Cardiac muscle cell (in vitro differentiated cells and primary cell): ENCODE measurements at regions not wholly inside any gene's neighbourhood (a gene's known extent, or its start where the extent isn't known, plus 50 kb on each side); places are given as distances from the start of the nearest gene placed in this dataset.

Experiments used
- DNase-seq, 2 donors: peaks; one replicate each; pipeline versions ENCODE4 v3.0.0 to v3.0.0-alpha.2; 2010 to 2017; ENCODE audit warnings: low read depth in 1 of 2, low spot score in 1 of 2
- H3K27ac ChIP-seq: fragments of 200-600 bp; sonication (generic); 2 replicates; pipeline ENCODE4 v1.5.1; 2016
- H3K27me3 ChIP-seq: fragments of 200-600 bp; sonication (generic); 2 replicates; pipeline ENCODE4 v1.6.0; 2016; ENCODE audit warnings: control low read depth
- H3K36me3 ChIP-seq: fragments of 200-600 bp; sonication (generic); 2 replicates; pipeline ENCODE4 v1.5.1; 2016; ENCODE audit warnings: control low read depth
- H3K4me1 ChIP-seq: fragments of 200-600 bp; sonication (generic); 2 replicates; pipeline ENCODE4 v1.8.1; 2017; ENCODE audit warnings: low read depth, mild to moderate bottlenecking, mixed run types
- H3K4me3 ChIP-seq: fragments of 200-600 bp; sonication (generic); 2 replicates; pipeline ENCODE4 v1.5.1; 2016; ENCODE audit warnings: mild to moderate bottlenecking
- H3K9me3 ChIP-seq: fragments of 200-600 bp; sonication (generic); 2 replicates; pipeline ENCODE4 v1.5.1; 2017; ENCODE audit warnings: low read depth, mild to moderate bottlenecking, control low read depth
- TF ChIP-seq, protein P1 (sequence below): IDR thresholded peaks from 2 replicates; pipeline ENCODE4 v1.5.1; 2012; ENCODE audit warnings: low read depth, mild to moderate bottlenecking, low read length

DNA sequence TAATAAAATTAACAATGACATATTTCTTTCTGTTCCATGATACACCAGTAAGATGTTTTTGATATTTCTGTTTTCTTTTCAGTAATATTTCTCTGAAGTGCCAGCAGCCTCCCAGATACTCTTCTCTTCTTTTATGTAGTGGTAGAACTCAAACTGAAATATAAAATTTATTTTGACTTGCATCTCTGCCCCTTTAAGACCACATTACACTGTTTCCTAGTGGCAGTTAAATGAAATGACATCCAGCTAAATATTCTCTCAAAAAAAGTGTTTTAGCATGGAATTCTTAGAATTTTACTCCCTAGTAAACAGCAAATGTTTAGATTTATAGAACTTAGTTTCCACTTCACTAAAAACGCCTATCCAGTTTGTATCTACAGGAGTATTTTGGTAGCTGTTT, 237.2 kb upstream of the MTPN start:
- TF ChIP-seq, protein P1, sequence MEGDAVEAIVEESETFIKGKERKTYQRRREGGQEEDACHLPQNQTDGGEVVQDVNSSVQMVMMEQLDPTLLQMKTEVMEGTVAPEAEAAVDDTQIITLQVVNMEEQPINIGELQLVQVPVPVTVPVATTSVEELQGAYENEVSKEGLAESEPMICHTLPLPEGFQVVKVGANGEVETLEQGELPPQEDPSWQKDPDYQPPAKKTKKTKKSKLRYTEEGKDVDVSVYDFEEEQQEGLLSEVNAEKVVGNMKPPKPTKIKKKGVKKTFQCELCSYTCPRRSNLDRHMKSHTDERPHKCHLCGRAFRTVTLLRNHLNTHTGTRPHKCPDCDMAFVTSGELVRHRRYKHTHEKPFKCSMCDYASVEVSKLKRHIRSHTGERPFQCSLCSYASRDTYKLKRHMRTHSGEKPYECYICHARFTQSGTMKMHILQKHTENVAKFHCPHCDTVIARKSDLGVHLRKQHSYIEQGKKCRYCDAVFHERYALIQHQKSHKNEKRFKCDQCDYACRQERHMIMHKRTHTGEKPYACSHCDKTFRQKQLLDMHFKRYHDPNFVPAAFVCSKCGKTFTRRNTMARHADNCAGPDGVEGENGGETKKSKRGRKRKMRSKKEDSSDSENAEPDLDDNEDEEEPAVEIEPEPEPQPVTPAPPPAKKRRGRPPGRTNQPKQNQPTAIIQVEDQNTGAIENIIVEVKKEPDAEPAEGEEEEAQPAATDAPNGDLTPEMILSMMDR = no peak
- no peak overlapping the region for H3K4me3 ChIP-seq
- no peak for DNase-seq
- peaks cover 13% of the 10 kb centered on the region for H3K4me1 ChIP-seq
- no peaks in the 10 kb centered on the region for H3K9me3 ChIP-seq
- H3K27me3 ChIP-seq = no peaks in the 10 kb centered on the region
- no peaks in the 10 kb centered on the region for H3K36me3 ChIP-seq
- no peak overlapping the region for H3K27ac ChIP-seq

DNA sequence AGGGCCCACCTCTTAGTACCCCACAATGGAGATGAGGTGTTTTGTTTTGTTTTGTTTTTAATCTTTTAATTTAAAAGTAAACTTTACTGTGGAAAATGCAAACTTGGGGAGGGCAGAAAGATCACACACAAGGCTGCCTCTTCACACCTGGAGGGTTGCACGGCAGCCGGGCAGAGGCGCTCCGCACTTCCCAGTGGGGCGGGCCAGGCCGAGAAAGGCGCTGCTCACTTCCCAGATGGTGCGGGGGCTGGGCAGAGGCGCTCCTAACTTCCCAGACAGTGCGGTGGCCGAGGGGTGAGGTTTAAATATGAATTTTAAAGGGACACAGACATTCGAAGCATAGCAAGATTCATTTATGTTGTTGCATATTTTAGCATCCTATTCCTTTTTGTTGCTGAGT, 235.9 kb upstream of the MTPN start:
- no peak overlapping the region for H3K4me3 ChIP-seq
- peaks cover 3% of the 10 kb centered on the region for H3K4me1 ChIP-seq
- H3K9me3 ChIP-seq = no peaks in the 10 kb centered on the region
- H3K36me3 ChIP-seq = no peaks in the 10 kb centered on the region
- no peak for DNase-seq
- H3K27me3 ChIP-seq = no peaks in the 10 kb centered on the region
- H3K27ac ChIP-seq = no peak overlapping the region
- TF ChIP-seq, protein P1 = no peak

DNA sequence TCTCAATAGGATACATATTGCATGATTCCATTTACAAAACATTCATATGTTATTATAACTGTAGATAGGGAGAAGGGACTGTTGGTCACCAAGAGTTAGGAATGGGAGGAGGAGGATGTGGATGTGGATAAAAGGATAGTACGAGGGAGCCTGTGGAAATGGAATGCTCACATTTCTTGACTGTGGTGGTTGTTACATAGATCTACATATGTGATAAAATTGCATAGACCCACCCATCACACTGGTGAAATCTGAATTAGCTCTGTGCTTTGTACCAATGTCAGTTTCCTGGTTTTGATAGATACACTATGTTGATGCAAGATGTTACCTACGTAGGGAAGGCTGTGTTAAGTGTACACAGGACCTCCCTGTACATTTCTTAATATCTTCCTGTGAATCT, 233.5 kb upstream of the MTPN start:
- TF ChIP-seq, protein P1 = no peak
- H3K27ac ChIP-seq = no peak overlapping the region
- no peaks in the 10 kb centered on the region for H3K9me3 ChIP-seq
- no peak overlapping the region for H3K4me3 ChIP-seq
- no peaks in the 10 kb centered on the region for H3K36me3 ChIP-seq
- H3K4me1 ChIP-seq = no peaks in the 10 kb centered on the region
- no peak for DNase-seq
- H3K27me3 ChIP-seq = no peaks in the 10 kb centered on the region

DNA sequence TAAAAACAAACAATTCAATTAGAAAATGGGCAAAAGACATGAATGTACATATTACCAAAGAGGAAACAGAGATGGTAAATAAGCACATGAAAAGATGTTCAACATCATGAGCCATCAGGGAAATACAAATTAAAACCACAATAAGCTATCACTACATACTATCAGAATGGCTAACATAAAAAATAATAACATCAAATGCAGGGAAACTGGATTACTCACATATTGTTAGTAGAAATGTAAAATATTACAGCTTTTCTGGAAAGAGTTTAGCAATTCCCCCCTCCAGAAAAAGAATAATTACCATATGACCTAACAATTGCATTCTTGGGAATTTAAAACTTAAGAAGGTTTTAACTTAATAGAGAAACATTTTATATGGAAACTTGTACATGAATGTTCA, 232.9 kb upstream of the MTPN start:
- Histone ChIP-seq H3K4me1 (no peaks in the 10 kb centered on the region), H3K36me3 (no peaks in the 10 kb centered on the region), H3K4me3 (no peak overlapping the region), H3K27me3 (no peaks in the 10 kb centered on the region), H3K27ac (no peak overlapping the region), H3K9me3 (no peaks in the 10 kb centered on the region)
- no peak for DNase-seq
- TF ChIP-seq, protein P1 = no peak

DNA sequence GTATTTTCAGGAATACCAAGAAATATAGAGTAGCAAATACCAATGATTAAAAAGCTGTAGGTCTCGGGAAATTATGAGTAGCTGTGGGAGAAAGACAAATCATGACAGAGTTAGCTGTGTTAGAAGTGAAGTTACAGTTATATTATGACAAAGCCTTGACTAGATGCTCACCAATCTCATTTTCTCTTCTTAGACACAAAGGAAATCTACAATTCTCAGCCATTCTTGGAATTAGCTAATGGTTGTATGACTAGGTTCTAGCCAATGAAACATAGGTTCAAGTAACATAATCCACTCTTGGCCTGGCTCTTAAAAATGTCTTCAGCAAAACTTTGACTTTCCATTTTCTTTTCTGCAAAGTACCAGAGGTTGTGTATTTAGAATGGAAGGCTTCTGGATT, 228.8 kb upstream of the MTPN start:
- DNase-seq = no peak
- H3K9me3 ChIP-seq = no peaks in the 10 kb centered on the region
- TF ChIP-seq, protein P1 = no peak
- H3K36me3 ChIP-seq = no peaks in the 10 kb centered on the region
- H3K4me3 ChIP-seq = no peak overlapping the region
- H3K27me3 ChIP-seq = no peaks in the 10 kb centered on the region
- H3K27ac ChIP-seq = no peak overlapping the region
- H3K4me1 ChIP-seq = no peaks in the 10 kb centered on the region

DNA sequence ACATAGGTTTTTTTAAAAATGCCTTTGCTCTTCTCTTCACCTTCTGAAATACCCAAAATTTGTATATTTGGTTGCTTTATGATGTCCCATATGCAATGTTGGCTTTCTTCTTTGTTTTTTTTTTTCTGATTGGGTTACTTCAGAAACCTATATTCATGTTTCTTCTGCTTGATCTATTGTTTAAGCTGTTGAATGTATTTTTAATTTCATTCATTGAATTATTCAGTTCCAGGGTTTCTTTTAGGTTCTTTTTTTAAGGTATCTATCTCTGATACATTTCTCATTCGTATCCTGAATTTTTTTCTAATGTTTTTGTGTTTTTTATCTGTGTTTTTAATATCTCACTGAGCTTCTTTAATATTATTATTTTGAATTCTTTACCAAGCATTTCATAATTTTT, 221.0 kb upstream of the MTPN start:
- DNase-seq = no peak
- H3K36me3 ChIP-seq = no peaks in the 10 kb centered on the region
- H3K9me3 ChIP-seq = no peaks in the 10 kb centered on the region
- TF ChIP-seq, protein P1 = no peak
- no peaks in the 10 kb centered on the region for H3K4me1 ChIP-seq
- H3K27me3 ChIP-seq = no peaks in the 10 kb centered on the region
- H3K4me3 ChIP-seq = no peak overlapping the region
- H3K27ac ChIP-seq = no peak overlapping the region
